Retina (tissue), 1 donor: ENCODE measurements at regions not wholly inside any gene's neighbourhood (a gene's known extent, or its start where the extent isn't known, plus 50 kb on each side); places are given as distances from the start of the nearest gene placed in this dataset.

Source experiments
- DNase-seq: peaks from one replicate; pipeline ENCODE4 v3.0.0-alpha.2; 2016

DNA sequence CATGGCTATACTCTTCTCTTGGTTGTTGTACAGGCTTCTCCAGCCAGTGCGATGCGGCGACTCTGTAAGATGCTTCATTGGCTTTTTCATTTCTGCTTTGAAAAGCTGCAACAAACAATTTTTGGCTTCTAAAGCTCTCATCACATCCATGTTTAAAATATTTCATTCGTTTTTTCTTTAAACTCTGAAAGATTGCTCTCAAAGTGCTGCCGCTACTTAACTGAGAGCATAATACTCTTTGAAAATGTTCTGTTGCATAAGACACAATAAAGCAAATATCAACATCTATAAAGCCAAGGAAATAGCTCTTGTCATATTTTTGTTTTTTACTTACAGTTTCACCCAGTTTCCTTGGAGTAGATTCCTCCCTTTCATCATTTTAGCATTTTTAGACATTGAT lies 468.3 kb downstream of the TBC1D22A start:
- DNase-seq, result no peak

DNA sequence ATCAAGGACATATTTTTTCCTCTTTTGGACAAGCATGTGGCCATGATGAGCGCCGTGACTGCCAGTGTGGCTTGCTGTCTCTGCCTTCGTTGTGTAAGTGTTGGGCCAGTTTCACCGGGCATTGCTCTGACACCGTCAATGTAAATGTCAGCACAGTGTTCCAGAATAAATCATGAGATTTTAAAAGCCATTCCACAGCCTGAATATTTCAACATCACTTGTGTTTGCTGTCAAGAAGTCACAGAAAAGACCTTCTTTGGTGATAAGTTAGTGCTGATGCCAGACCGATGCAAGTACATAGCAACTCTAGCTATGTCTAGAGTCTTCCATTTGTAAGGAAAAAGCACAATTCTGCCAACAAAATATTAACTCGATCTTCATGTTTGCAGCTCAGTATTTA lies 467.8 kb downstream of the TBC1D22A start:
- DNase-seq, result no peak

DNA sequence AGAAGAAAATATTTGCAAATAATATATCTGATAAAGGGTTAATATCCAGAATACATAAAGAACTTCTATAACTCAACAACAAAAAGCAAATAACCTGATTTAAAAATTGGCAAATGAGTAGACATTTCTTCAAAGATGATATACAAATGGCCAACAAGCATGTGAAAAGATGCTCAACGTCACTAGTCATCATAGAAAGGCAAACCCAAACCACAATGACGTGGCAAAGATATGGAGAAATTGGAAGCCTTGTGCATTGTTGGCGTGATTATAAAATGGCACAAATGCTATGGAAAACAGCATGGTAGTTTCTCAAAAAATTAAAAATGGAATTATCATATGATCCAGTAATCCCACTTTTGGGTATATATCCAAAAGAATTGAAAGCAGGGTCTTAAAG lies 466.3 kb downstream of the TBC1D22A start:
- DNase-seq, result no peak

DNA sequence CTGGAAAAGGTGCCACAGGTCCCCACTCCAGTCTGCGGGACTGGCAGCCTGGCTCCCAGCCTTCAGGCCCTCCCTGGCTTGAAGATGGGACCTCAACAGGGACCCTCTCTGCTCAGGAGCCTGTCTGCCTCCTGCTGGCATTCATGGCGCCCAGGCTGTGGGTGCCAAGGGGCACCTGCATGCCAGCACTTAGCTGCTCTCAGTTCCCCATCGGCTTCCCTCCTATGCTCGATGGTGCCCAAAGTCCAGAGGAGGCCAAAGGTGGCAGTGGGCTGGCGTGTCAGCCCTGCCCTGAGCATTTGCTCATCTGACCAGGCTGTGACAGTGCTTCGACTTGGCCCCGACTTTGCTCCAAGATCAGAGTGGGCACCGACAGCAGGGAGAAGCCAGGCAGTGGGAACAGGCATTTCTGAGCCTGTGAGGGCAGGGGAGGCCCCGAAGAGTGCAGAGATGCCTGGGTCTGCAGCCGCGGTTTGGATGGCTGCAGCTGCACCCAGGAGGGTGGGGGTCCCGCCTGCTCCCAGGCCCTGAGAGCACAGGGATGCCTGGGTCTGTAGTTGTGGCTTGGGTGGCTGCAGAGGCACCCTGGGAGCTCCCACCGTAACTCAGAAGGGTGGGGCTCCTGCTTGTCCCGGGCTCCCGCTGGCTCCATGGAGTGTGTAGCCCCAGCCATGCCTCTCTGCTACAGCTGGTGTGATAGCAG lies 463.6 kb downstream of the TBC1D22A start:
- no peak for DNase-seq

DNA sequence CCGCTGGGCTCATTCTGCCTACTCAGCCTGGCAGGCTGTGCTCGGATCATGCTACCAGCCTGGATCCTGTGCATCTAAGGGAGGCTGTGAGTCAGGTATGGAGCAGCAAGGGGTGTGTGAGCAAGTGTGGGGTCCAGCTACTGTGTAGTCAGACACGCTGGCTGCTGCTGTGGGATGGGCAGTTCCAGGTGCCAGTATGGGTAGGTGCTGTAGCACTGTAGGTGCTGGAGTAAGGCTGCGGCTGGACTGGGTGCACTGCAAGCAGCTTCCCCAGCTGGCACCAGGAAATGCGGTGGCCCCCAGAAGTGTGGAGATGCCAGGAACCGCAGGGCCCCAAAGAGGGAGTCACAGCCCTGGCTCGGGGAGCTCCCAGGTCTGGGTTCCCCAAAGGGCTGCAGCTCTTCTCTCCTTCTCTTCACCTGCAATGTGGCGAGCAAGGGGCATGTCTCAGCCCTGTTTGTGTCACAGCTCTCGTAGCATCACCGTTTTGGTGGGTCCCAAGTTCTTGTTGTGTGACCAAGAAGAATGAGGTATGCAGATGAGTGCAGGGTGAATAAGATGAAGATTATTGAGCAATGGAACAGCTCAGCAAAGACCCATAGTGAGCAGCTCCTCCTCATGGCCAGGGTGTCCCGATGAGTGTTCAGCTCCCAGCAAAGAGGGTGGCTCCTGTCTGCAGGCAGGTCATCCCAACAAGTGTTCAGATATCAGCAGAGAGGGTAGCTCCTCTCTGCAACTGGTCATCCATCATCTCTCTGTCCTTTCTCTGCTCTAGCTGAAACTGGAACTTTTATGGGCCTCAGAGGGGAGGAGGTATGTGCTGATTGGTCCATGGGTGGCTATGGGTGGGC lies 462.9 kb downstream of the TBC1D22A start:
- DNase-seq, result no peak
